Heart right ventricle (tissue), 16 donors: ENCODE measurements at regions not wholly inside any gene's neighbourhood (a gene's known extent, or its start where the extent isn't known, plus 50 kb on each side); places are given as distances from the start of the nearest gene placed in this dataset.

ENCODE experiments used
- ATAC-seq, 8 donors: fragments of 200-7000 bp; cut with Tn5 transposase; one replicate each; pipeline ENCODE4 v1.9.1; 2020; ENCODE audit warnings: mild to moderate bottlenecking in 8 of 8, moderate library complexity in 8 of 8, moderate number of reproducible peaks in 1 of 8
- DNase-seq, 2 donors: peaks; one replicate each; pipeline ENCODE4 v3.0.0-alpha.2; 2020
- H3K27ac ChIP-seq, 10 donors: fragments of 200-600 bp; sonication (generic) in 2 of 10; one replicate each; pipeline versions ENCODE4 v1.5.0 to v1.8.0; 2020 to 2022; ENCODE audit warnings: mild to moderate bottlenecking in 3 of 10
- H3K27me3 ChIP-seq, 7 donors: fragments of 200-600 bp; one replicate each; pipeline ENCODE4 v1.8.0; 2021 to 2022; ENCODE audit warnings: mild to moderate bottlenecking in 2 of 7
- H3K36me3 ChIP-seq, 9 donors: fragments of 200-600 bp; sonication (generic) in 1 of 9; one replicate each; pipeline versions ENCODE4 v1.5.0 to v1.8.0; 2020 to 2022; ENCODE audit warnings: mild to moderate bottlenecking in 2 of 9
- H3K4me1 ChIP-seq, 9 donors: fragments of 200-600 bp; sonication (generic) in 1 of 9; one replicate each; pipeline versions ENCODE4 v1.5.0 to v1.8.0; 2020 to 2022; ENCODE audit warnings: mild to moderate bottlenecking in 4 of 9
- H3K4me3 ChIP-seq, 10 donors: fragments of 200-600 bp; sonication (generic) in 2 of 10; one replicate each; pipeline versions ENCODE4 v1.5.0 to v1.8.0; 2020 to 2022; ENCODE audit warnings: mild to moderate bottlenecking in 7 of 10, moderate library complexity in 2 of 10
- H3K9me3 ChIP-seq, 11 donors: fragments of 200-600 bp in 10 of 11; sonication (generic) in 2 of 11; one replicate each; pipeline versions ENCODE4 v1.5.0 to v1.8.0; 2013 to 2022; ENCODE audit warnings: mild to moderate bottlenecking in 2 of 11, control low read depth in 1 of 11, moderate library complexity in 1 of 11
- WGBS, 2 donors: extraction: QIAGEN DNeasy Blood & Tissue Kit; methylation state at CpG; one replicate each; pipeline ENCODE4 v1.1.7; 2013; ENCODE audit warnings: inconsistent platforms in 1 of 2; 5-methylcytosine and 5-hydroxymethylcytosine counted together
- intact Hi-C, 10 donors: fragments of 100-400 bp; cut with DNase I; formaldehyde crosslinking; loops; one replicate each; pipeline versions ENCODE4 v1.11.1 to v1.14.2; 2022
- TF ChIP-seq, protein P1 (sequence below), 9 donors: fragments of 200-600 bp; sonication (generic) in 2 of 9; IDR thresholded peaks; one replicate each; pipeline versions ENCODE4 v1.5.0 to v1.8.0; 2021 to 2022; ENCODE audit warnings: antibody characterized with exemption in 9 of 9, mild to moderate bottlenecking in 5 of 9, moderate library complexity in 1 of 9
- donor health status: Arrhythmogenic right ventricular cardiomyopathy.
- donor health status: ischemic (EF 13 %, LVEDD 7.1; RV severe dilation, severe dysfunction).
- donor health status: healthy with polysubstance abuse.
- donor health status: DM: no; HTN: yes; CAD: no.
- donor health status: DM: no; HTN: no; CAD: no.
- donor health status: ischemic (EF 25% LVEDD 6.9; RV normal size, moderate dysfunction).
- donor health status: ischemic (EF 25% LVEDD 5.7; RV mildly dilated, moderate dysfunction).
- donor health status: healthy.
- donor health status: DM: yes; HTN: yes; CAD: no.
- donor health status: Ischemic cardiomyopathy.
- donor health status: ischemic (EF 35%, LVEDD 5.7; RV mildly dilated, moderate dysfunction).
- donor health status: nonischemic (EF 11% LVEDD 7.7; RV severe dilation, severe dysfunction).
- donor health status: DM: yes; HTN: yes; CAD: no.
- donor health status: PGD.
- donor health status: ischemic (EF 29% LVEDD 5.4; RV normal size, mild dysfunction).
- donor health status: nonischemic (EF 23%, LVEDD 6.1; RV moderate dilation, normal function).

DNA sequence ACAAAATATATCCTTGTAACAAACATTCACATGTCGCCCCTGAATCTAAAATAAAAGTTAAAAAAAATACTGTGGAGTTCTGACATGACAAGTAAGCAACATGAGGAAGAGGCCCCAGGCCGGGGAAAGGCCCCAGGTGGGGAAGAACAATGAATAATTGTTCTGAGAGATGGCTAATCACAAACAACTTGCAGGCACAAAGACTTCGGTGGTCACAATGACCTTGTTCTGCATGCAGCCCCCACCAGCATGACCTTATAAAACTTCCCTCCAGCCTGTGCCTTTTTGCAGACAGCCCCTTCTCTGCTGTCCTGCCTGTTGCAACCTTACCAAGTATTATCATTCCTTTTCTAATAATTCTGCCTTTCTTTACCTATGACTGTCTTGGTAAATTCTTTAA lies 95.7 kb upstream of the MYLIP start:
- DNase-seq (no peak), ATAC-seq (no peak)
- intact Hi-C loops: no loop called here
- no peak overlapping the region for H3K4me3 ChIP-seq
- TF ChIP-seq, protein P1, sequence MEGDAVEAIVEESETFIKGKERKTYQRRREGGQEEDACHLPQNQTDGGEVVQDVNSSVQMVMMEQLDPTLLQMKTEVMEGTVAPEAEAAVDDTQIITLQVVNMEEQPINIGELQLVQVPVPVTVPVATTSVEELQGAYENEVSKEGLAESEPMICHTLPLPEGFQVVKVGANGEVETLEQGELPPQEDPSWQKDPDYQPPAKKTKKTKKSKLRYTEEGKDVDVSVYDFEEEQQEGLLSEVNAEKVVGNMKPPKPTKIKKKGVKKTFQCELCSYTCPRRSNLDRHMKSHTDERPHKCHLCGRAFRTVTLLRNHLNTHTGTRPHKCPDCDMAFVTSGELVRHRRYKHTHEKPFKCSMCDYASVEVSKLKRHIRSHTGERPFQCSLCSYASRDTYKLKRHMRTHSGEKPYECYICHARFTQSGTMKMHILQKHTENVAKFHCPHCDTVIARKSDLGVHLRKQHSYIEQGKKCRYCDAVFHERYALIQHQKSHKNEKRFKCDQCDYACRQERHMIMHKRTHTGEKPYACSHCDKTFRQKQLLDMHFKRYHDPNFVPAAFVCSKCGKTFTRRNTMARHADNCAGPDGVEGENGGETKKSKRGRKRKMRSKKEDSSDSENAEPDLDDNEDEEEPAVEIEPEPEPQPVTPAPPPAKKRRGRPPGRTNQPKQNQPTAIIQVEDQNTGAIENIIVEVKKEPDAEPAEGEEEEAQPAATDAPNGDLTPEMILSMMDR (IDR thresholded peaks at IDR 0.05): no peak
- H3K27ac ChIP-seq: no peak overlapping the region
- H3K9me3 ChIP-seq: peaks cover 0 to 17% (median 0%) of the 10 kb centered on the region in 11 donors
- no peaks in the 10 kb centered on the region for H3K27me3 ChIP-seq
- WGBS, 2 donors: 66 to 70% methylated on average over 3 of the region's 3 CpGs
- no peaks in the 10 kb centered on the region for H3K36me3 ChIP-seq
- H3K4me1 ChIP-seq: no peaks in the 10 kb centered on the region

DNA sequence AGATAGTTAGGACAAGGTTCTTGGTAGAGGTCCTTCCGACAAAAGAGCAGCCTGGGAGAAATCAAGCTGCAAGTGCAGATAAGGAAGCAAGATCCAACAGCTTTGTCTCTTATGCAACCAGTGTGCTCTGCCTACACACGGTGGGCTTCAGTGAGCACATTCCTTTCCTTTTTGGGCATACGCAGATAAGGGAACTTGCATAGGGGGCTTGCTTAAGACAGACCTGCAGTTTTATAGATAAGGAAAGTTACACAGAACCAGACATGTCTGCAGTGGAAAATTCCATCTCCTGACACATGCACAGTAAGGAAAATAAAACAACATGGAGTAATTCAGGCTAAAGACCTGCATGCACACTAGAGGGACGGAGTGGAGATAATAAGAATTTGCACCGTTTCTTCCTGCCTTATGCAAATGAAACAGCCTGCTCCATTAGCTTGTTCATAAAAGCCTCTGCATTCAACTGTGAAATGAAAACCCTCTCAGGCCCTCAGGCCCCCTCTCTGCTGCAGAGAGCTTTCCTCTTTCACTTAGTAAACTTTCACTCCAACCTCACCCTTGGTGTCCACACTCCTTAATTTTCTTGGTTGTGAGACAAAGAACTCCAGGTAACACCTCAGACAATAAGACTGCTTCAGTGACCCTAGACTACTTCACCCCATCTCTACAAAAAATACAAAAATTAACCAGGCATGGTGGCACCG lies 97.5 kb upstream of the MYLIP start:
- TF ChIP-seq, protein P1 (IDR thresholded peaks at IDR 0.05): no peak
- intact Hi-C loops: no loop called here
- no peaks in the 10 kb centered on the region for H3K4me1 ChIP-seq
- no peak overlapping the region for H3K27ac ChIP-seq
- no peaks in the 10 kb centered on the region for H3K27me3 ChIP-seq
- WGBS, 2 donors: 57 to 60% methylated on average over 6 of the region's 6 CpGs
- peaks cover 0 to 17% (median 0%) of the 10 kb centered on the region in 11 donors for H3K9me3 ChIP-seq
- H3K4me3 ChIP-seq: no peak overlapping the region
- no peak for DNase-seq
- no peaks in the 10 kb centered on the region for H3K36me3 ChIP-seq
- ATAC-seq: no peak

DNA sequence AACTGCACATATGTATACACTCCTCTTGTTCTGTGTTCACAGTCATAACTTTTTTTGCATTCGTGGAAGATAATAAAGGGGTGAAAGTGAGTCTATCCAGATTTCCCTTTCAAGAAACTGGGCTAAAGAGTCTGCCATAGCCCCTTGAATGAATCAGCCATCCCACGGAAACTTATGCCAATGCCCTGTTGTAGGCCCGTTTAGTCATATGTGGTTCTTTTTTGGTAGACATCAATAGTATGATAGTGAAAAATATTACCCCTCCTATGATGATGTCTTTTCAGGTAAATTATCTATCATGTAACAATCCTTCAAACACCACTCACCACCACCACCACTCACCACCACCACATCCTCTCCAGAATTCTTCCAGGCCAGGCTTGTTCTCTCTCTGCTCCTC lies 99.9 kb upstream of the MYLIP start:
- intact Hi-C loops: no loop called here
- Histone ChIP-seq H3K4me3 (no peak overlapping the region), H3K27me3 (no peaks in the 10 kb centered on the region), H3K27ac (no peak overlapping the region), H3K36me3 (no peaks in the 10 kb centered on the region), H3K9me3 (peaks cover 0 to 17% (median 0%) of the 10 kb centered on the region in 11 donors), H3K4me1 (no peaks in the 10 kb centered on the region)
- ATAC-seq: no peak
- TF ChIP-seq, protein P1 (IDR thresholded peaks at IDR 0.05): no peak
- 86 to 89% methylated on average over 3 of the region's 3 CpGs for WGBS, 2 donors
- DNase-seq: no peak

DNA sequence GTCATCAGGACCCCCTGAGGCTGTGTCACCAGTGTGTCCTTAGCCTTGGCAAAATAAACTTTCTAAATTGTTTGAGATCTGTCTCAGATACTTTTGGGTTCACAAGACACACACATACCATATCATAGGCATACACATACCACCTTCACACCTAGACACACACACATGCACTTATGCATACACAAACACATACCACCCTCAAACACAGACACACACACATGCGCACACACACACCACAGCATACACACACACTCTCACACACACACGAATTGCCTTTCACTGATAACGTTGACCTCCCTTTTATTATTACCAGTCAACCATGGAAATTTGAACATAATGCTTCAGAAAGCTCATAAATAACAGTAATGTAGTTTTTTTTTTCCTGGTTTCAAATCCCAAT lies 108.6 kb upstream of the MYLIP start:
- Histone ChIP-seq H3K27ac (no peak overlapping the region), H3K4me1 (no peaks in the 10 kb centered on the region), H3K4me3 (no peak overlapping the region), H3K9me3 (no peaks in the 10 kb centered on the region), H3K36me3 (no peaks in the 10 kb centered on the region), H3K27me3 (no peaks in the 10 kb centered on the region)
- ATAC-seq (no peak), DNase-seq (no peak)
- intact Hi-C loops: no loop called here
- TF ChIP-seq, protein P1 (IDR thresholded peaks at IDR 0.05): no peak
- WGBS, 2 donors: 84 to 92% methylated on average over 3 of the region's 3 CpGs
